ENCODE measurements at regions not wholly inside any gene's neighbourhood (a gene's known extent, or its start where the extent isn't known, plus 50 kb on each side); places are given as distances from the start of the nearest gene placed in this dataset.

- no peaks in the 10 kb centered on the region for H3K79me2 ChIP-seq (ENCODE audit: insufficient read depth, low read length)
- no peak overlapping the region for H3K4me2 ChIP-seq (ENCODE audit: low read length)
- no peaks in the 10 kb centered on the region for H3K36me3 ChIP-seq (ENCODE audit: insufficient read depth, low read length)
- H2AFZ ChIP-seq (ENCODE audit: low read length), result no peak overlapping the region
- H3K9me2 ChIP-seq (ENCODE audit: low read depth, low read length), result no peaks in the 10 kb centered on the region
- no peaks in the 10 kb centered on the region for H3K9me3 ChIP-seq (ENCODE audit: low read length)
- H3K4me1 ChIP-seq (ENCODE audit: insufficient read depth, low read length, severe bottlenecking), result no peaks in the 10 kb centered on the region
- H3K27ac ChIP-seq (ENCODE audit: low read depth, low read length, poor library complexity, severe bottlenecking), result no peak overlapping the region
- H3K27me3 ChIP-seq (ENCODE audit: insufficient read depth, low read length), result no peaks in the 10 kb centered on the region
- H3F3A ChIP-seq (ENCODE audit: insufficient read depth, low read length), result no peaks in the 10 kb centered on the region
- H3K9ac ChIP-seq (ENCODE audit: low read length), result no peak overlapping the region
- TF ChIP-seq EZH2 (IDR thresholded peaks at IDR 0.05; ENCODE audit: borderline replicate concordance, low read length), result no peak
- TF ChIP-seq CTCF (IDR thresholded peaks at IDR 0.05; ENCODE audit: low read length), result no peak
- H4K20me1 ChIP-seq (ENCODE audit: insufficient read depth, low read length), result no peaks in the 10 kb centered on the region
- no peak overlapping the region for H3K4me3 ChIP-seq (ENCODE audit: low read depth, low read length, poor library complexity, severe bottlenecking)
Measured at GRCh38 chr4:137194670-137195069, 337.6 kb downstream of the PCDH18 start.

- Histone ChIP-seq H4K20me1 (ENCODE audit: insufficient read depth, low read length) (no peaks in the 10 kb centered on the region), H3F3A (ENCODE audit: insufficient read depth, low read length) (no peaks in the 10 kb centered on the region)
Measured at GRCh38 chr4:137193564-137193963, 338.7 kb downstream of the PCDH18 start.

GRCh38 chr4:137181293-137181899 is 350.9 kb downstream of the PCDH18 start:
- Histone ChIP-seq H3K36me3 (ENCODE audit: insufficient read depth, low read length) (no peaks in the 10 kb centered on the region), H3K4me3 (ENCODE audit: low read depth, low read length, poor library complexity, severe bottlenecking) (no peak overlapping the region), H3K4me2 (ENCODE audit: low read length) (no peak overlapping the region), H3F3A (ENCODE audit: insufficient read depth, low read length) (no peaks in the 10 kb centered on the region), H3K27ac (ENCODE audit: low read depth, low read length, poor library complexity, severe bottlenecking) (no peak overlapping the region), H3K79me2 (ENCODE audit: insufficient read depth, low read length) (no peaks in the 10 kb centered on the region), H3K9me2 (ENCODE audit: low read depth, low read length) (no peaks in the 10 kb centered on the region), H2AFZ (ENCODE audit: low read length) (no peak overlapping the region), H3K4me1 (ENCODE audit: insufficient read depth, low read length, severe bottlenecking) (no peaks in the 10 kb centered on the region), H3K27me3 (ENCODE audit: insufficient read depth, low read length) (no peaks in the 10 kb centered on the region), H3K9ac (ENCODE audit: low read length) (no peak overlapping the region), H4K20me1 (ENCODE audit: insufficient read depth, low read length) (no peaks in the 10 kb centered on the region), H3K9me3 (ENCODE audit: low read length) (no peaks in the 10 kb centered on the region)
- TF ChIP-seq CTCF (IDR thresholded peaks at IDR 0.05; ENCODE audit: low read length), result no peak

More at GRCh38 chr4:137193564-137193963, 338.7 kb downstream of the PCDH18 start:
- H3K79me2 ChIP-seq (ENCODE audit: insufficient read depth, low read length), result no peaks in the 10 kb centered on the region
- H3K9me2 ChIP-seq (ENCODE audit: low read depth, low read length), result no peaks in the 10 kb centered on the region
- H3K4me1 ChIP-seq (ENCODE audit: insufficient read depth, low read length, severe bottlenecking), result no peaks in the 10 kb centered on the region
- no peaks in the 10 kb centered on the region for H3K36me3 ChIP-seq (ENCODE audit: insufficient read depth, low read length)
- H3K27me3 ChIP-seq (ENCODE audit: insufficient read depth, low read length), result no peaks in the 10 kb centered on the region
- H3K27ac ChIP-seq (ENCODE audit: low read depth, low read length, poor library complexity, severe bottlenecking), result no peak overlapping the region
- TF ChIP-seq CTCF (IDR thresholded peaks at IDR 0.05; ENCODE audit: low read length) (no peak), EZH2 (IDR thresholded peaks at IDR 0.05; ENCODE audit: borderline replicate concordance, low read length) (no peak)
- no peak overlapping the region for H3K9ac ChIP-seq (ENCODE audit: low read length)
- no peak overlapping the region for H3K4me3 ChIP-seq (ENCODE audit: low read depth, low read length, poor library complexity, severe bottlenecking)
- H3K4me2 ChIP-seq (ENCODE audit: low read length), result no peak overlapping the region
- H2AFZ ChIP-seq (ENCODE audit: low read length), result no peak overlapping the region
- no peaks in the 10 kb centered on the region for H3K9me3 ChIP-seq (ENCODE audit: low read length)

Data from OCI-LY1 (cell line).